Hematopoietic multipotent progenitor cell (in vitro differentiated cells): ENCODE measurements at regions not wholly inside any gene's neighbourhood (a gene's known extent, or its start where the extent isn't known, plus 50 kb on each side); places are given as distances from the start of the nearest gene placed in this dataset.

Source experiments
- DNase-seq, 3 donors: peaks; one replicate each; pipeline ENCODE4 v3.0.0-alpha.2; 2011 to 2015; ENCODE audit warnings: low read depth in 2 of 3, low spot score in 2 of 3

GRCh38 chr14:23694949-23695663, 58.9 kb downstream of the DHRS2 start:
- DNase-seq: peak in 2 of 3 donors; percentile 32 to 70

DNA sequence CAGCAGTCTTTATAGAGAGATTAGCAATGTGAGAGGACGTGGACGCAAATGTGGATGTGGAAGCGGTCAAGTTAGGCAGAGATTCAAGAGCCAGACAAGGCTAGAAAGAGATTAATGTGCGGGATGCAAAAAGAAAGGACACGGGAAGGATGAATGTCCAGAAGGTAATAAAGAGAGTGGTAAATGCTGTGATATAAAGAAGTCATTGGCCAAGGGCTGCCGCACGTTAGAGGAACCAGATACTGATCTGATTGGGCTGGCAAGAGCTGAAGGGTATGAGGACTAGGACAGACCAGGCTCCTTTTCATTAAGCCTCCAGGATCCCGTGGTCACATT, 59.5 kb downstream of the DHRS2 start:
- DNase-seq: no peak

DNA sequence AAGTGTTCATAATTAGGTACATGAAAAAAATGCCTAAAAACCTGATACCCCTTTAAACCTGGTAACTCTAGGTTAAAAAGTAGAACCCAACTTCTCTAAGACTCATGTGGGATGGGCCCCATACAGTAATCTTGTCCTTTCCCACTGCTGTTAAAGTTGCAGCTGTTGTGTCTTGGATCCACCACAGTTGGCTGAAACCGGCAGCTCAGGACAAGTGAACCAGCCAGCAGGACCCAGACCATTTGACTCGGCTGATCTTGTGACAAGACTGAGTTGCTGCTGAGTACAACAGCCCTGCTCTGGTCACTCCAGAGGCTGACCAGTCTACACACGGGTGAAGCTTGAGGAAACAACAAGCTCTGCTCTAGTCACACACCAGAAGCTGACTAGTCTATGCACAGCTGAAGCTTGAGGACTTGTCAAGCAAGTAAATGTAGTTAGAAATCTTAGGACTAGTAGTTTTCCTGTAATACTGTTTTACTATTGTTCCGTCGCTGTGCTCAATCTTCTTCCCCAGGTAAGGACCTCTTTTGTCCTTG, 60.6 kb downstream of the DHRS2 start:
- DNase-seq: no peak

DNA sequence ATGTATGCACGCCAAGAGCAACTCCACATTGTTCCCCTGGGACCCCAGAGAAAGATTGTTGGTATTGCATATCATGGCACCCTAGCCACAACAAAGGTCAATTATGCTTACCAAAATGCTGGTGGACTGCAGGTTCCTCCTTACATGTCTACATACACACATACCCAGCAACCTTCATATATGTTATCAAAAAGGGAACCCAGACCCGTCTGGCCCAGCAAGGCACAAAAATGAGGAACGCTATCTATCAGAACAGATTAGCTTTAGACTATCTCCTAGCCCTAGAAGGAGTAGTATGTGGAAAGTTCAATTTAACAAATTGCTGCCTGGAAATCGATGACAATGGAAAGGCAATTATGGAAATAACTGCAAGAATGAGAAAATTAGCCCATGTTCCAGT, 61.5 kb downstream of the DHRS2 start:
- peak in 2 of 3 donors; percentile 16 to 70 for DNase-seq

DNA sequence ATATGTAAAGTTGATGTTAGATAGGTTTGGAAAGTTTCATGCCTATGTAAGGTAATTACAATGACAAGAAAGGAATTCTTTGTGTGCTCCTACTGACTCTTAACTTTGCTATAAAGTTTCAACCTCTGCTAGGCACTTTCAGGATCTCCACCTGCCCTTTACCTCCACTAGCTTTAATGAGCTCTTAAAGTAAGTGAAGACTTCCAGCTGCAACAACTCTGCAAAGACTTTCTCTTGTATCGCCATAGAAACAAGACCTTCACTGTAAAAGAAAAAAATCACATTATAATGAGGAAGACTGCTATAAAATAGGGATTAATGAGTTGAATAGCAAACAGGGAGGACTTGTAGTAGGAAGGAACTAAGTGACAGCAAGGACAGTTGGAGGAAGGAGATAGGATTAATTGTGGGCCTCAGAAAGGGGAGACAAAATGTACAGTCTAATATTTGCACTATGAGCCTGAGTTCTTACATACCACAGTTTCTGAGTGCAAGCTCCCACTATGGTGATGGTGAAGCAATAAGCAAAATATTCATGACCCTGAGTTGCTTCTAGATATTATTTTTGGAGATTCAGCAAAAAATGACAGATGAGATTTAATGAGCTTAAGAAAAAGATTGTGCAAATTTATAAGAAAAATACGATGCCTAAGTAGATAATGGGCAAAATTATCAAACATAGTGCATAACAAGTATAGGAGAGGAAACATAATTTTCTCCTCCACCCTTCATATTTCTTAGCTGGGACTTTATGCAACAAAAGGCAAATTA, 66.7 kb downstream of the DHRS2 start:
- DNase-seq: peak in 1 of 3 donors; percentile 19

DNA sequence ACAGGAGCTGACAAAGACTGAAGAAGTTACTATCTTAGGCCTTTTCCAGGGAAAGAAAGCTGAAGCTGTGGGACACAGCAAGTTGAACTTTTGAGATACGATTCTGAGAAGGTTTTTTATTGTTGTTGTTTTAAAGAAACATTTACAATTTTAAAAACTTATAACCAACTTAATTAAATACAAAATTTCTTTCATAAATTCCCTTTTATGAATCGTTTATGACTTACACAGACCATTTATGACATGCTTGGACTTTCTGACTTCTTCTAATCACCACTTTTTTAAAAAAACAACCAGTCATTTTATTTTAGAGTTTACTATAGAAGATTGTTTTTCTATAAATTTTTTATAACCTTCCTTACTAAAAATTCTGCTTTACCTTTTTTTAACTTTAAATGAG, 68.7 kb downstream of the DHRS2 start:
- peak in 1 of 3 donors; percentile 30 for DNase-seq

- DNase-seq: no peak
Measured at GRCh38 chr14:23707415-23707814, 71.3 kb downstream of the DHRS2 start.

- DNase-seq: no peak
Measured at GRCh38 chr14:23708343-23708742, 72.2 kb downstream of the DHRS2 start.

- DNase-seq: no peak
Measured at GRCh38 chr14:23709923-23710322, 73.8 kb downstream of the DHRS2 start.

- no peak for DNase-seq
Measured at GRCh38 chr14:23712287-23712686, 76.1 kb downstream of the DHRS2 start.

GRCh38 chr14:23719225-23719985, 83.2 kb downstream of the DHRS2 start:
- DNase-seq: no peak

- DNase-seq: no peak
Measured at GRCh38 chr14:23722675-23723074, 86.5 kb downstream of the DHRS2 start.

DNA sequence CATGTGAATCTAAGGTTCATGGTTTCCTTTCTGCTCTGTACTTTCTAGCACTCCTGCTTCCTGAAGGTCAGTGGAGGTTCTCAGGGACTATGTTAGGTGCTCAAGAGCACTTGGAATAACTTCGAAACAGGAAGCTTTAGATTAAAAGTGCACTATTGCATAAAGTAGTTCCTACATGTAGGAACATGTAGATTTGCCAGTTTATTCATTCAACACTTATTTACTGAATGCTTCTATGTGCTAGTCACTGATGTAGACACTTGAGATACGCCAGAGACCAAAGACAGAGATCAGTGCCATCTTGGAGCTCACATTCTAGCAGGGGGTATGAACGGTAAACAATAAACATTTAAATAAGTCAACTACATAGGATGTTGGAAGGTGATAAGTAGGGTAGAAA, 87.7 kb downstream of the DHRS2 start:
- no peak for DNase-seq

GRCh38 chr14:23725528-23725927, 89.4 kb downstream of the DHRS2 start:
- DNase-seq: no peak

- DNase-seq: no peak
Measured at GRCh38 chr14:23725980-23726710, 90.0 kb downstream of the DHRS2 start.

GRCh38 chr14:23727566-23728335, 91.6 kb downstream of the DHRS2 start:
- peak in 1 of 3 donors; percentile 53 for DNase-seq

DNA sequence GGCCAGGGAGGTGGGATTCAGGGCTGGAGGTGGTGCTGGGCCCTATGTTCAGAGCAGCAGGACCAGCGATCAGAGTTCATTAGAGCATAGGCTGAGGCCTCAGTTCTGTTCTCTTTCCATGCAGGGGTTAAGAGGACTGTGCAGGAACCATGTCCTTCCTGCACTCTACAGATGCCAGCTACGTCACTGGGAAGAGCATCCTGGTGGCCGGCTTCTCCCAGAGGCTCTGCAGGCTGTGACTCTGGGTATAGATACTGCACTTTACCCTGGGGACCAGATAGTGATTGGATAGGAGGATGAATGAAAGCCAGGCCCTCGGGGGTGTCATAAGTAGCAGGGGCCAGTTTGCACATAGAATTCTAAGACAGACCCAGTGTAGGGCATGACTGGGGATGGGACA, 92.6 kb downstream of the DHRS2 start:
- DNase-seq: no peak

GRCh38 chr14:23729720-23730387, 93.7 kb downstream of the DHRS2 start:
- DNase-seq: no peak

DNA sequence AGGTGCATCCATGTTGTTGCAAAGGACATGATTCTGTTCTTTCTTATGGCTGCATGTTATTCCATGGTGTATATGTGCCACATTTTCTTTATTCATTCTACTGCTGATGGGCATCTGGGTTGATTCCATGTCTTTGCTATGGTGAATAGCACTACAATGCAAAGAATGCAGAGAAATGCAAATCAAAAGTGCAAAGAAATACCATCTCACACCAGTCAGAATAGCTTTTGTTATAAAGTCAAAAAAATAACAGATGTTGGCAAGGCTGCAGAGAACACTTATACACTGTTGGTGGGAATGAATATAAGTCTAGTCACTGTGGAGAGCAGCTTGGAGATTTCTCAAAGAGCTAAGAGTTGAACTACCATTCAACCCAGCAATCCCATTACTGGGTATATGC, 99.2 kb downstream of the DHRS2 start:
- no peak for DNase-seq
